ENCODE measurements at regions not wholly inside any gene's neighbourhood (a gene's known extent, or its start where the extent isn't known, plus 50 kb on each side); places are given as distances from the start of the nearest gene placed in this dataset.
"Not testable (repeated sequence)": the region's sequence is repeated elsewhere in the genome, so short reads cannot be mapped to it uniquely, and the experiment has no call there.

GRCh38 chr1:120582135-120582534 lies 141.6 kb upstream of the NBPF26 start:
- not testable (repeated sequence) for H3K27ac Mint-ChIP-seq; H3K4me1 Mint-ChIP-seq; ATAC-seq; H3K27me3 Mint-ChIP-seq; H3K4me3 Mint-ChIP-seq; H3K36me3 Mint-ChIP-seq (ENCODE audit: low read depth); DNase-seq; H3K9me3 Mint-ChIP-seq

- ATAC-seq; H3K36me3 Mint-ChIP-seq (ENCODE audit: low read depth); H3K27me3 Mint-ChIP-seq; H3K9me3 Mint-ChIP-seq; H3K27ac Mint-ChIP-seq; H3K4me1 Mint-ChIP-seq; H3K4me3 Mint-ChIP-seq; DNase-seq: not testable (repeated sequence)
Observed at GRCh38 chr1:120586053-120586452, 137.7 kb upstream of the NBPF26 start.

GRCh38 chr1:120588811-120589210 lies 134.9 kb upstream of the NBPF26 start:
- DNase-seq; H3K9me3 Mint-ChIP-seq; H3K27ac Mint-ChIP-seq; H3K27me3 Mint-ChIP-seq; H3K4me3 Mint-ChIP-seq; H3K4me1 Mint-ChIP-seq; ATAC-seq; H3K36me3 Mint-ChIP-seq (ENCODE audit: low read depth): not testable (repeated sequence)

- not testable (repeated sequence) for DNase-seq; H3K4me3 Mint-ChIP-seq; H3K27ac Mint-ChIP-seq; H3K9me3 Mint-ChIP-seq; H3K4me1 Mint-ChIP-seq; H3K36me3 Mint-ChIP-seq (ENCODE audit: low read depth); H3K27me3 Mint-ChIP-seq; ATAC-seq
Observed at GRCh38 chr1:120591774-120592173, 132.0 kb upstream of the NBPF26 start.

GRCh38 chr1:120592943-120593342 lies 130.8 kb upstream of the NBPF26 start:
- not testable (repeated sequence) for H3K9me3 Mint-ChIP-seq; H3K27ac Mint-ChIP-seq; ATAC-seq; H3K4me1 Mint-ChIP-seq; H3K36me3 Mint-ChIP-seq (ENCODE audit: low read depth); DNase-seq; H3K4me3 Mint-ChIP-seq; H3K27me3 Mint-ChIP-seq

GRCh38 chr1:120593648-120594047 lies 130.1 kb upstream of the NBPF26 start:
- H3K9me3 Mint-ChIP-seq: not testable (repeated sequence)

GRCh38 chr1:120598331-120598951 lies 125.3 kb upstream of the NBPF26 start:
- not testable (repeated sequence) for DNase-seq; H3K36me3 Mint-ChIP-seq (ENCODE audit: low read depth); H3K4me3 Mint-ChIP-seq; H3K27me3 Mint-ChIP-seq; H3K9me3 Mint-ChIP-seq; H3K27ac Mint-ChIP-seq; ATAC-seq; H3K4me1 Mint-ChIP-seq

More at GRCh38 chr1:120593648-120594047, 130.1 kb upstream of the NBPF26 start:
- H3K4me3 Mint-ChIP-seq; H3K27me3 Mint-ChIP-seq; ATAC-seq; DNase-seq; H3K27ac Mint-ChIP-seq; H3K36me3 Mint-ChIP-seq (ENCODE audit: low read depth); H3K4me1 Mint-ChIP-seq: not testable (repeated sequence)

- H3K27me3 Mint-ChIP-seq; H3K9me3 Mint-ChIP-seq; H3K4me3 Mint-ChIP-seq; ATAC-seq; DNase-seq; H3K27ac Mint-ChIP-seq; H3K4me1 Mint-ChIP-seq; H3K36me3 Mint-ChIP-seq (ENCODE audit: low read depth): not testable (repeated sequence)
Observed at GRCh38 chr1:120599511-120599910, 124.2 kb upstream of the NBPF26 start.

GRCh38 chr1:120600442-120601041 lies 123.2 kb upstream of the NBPF26 start:
- H3K4me1 Mint-ChIP-seq; H3K9me3 Mint-ChIP-seq; ATAC-seq; H3K4me3 Mint-ChIP-seq; H3K27ac Mint-ChIP-seq; H3K36me3 Mint-ChIP-seq (ENCODE audit: low read depth); DNase-seq; H3K27me3 Mint-ChIP-seq: not testable (repeated sequence)

- not testable (repeated sequence) for H3K36me3 Mint-ChIP-seq (ENCODE audit: low read depth); H3K4me3 Mint-ChIP-seq; H3K27me3 Mint-ChIP-seq; H3K9me3 Mint-ChIP-seq; H3K27ac Mint-ChIP-seq; DNase-seq; H3K4me1 Mint-ChIP-seq; ATAC-seq
Observed at GRCh38 chr1:120607882-120608281, 115.9 kb upstream of the NBPF26 start.

- H3K9me3 Mint-ChIP-seq; H3K4me1 Mint-ChIP-seq; H3K36me3 Mint-ChIP-seq (ENCODE audit: low read depth); H3K27me3 Mint-ChIP-seq; H3K4me3 Mint-ChIP-seq; H3K27ac Mint-ChIP-seq; DNase-seq: not testable (repeated sequence)
- ATAC-seq: peak; percentile 68
Observed at GRCh38 chr1:120608314-120609014, 115.3 kb upstream of the NBPF26 start.

- H3K27me3 Mint-ChIP-seq; H3K4me1 Mint-ChIP-seq; H3K27ac Mint-ChIP-seq; ATAC-seq; H3K9me3 Mint-ChIP-seq; H3K36me3 Mint-ChIP-seq (ENCODE audit: low read depth); DNase-seq; H3K4me3 Mint-ChIP-seq: not testable (repeated sequence)
Observed at GRCh38 chr1:120609015-120609573, 114.7 kb upstream of the NBPF26 start.

GRCh38 chr1:120609834-120610233 lies 113.9 kb upstream of the NBPF26 start:
- peak; percentile 74 for ATAC-seq

GRCh38 chr1:120614931-120615639 lies 108.7 kb upstream of the NBPF26 start:
- not testable (repeated sequence) for ATAC-seq; DNase-seq; H3K27ac Mint-ChIP-seq; H3K9me3 Mint-ChIP-seq; H3K4me3 Mint-ChIP-seq; H3K27me3 Mint-ChIP-seq; H3K4me1 Mint-ChIP-seq; H3K36me3 Mint-ChIP-seq (ENCODE audit: low read depth)

More at GRCh38 chr1:120609834-120610233, 113.9 kb upstream of the NBPF26 start:
- not testable (repeated sequence) for DNase-seq; H3K27ac Mint-ChIP-seq; H3K9me3 Mint-ChIP-seq; H3K27me3 Mint-ChIP-seq; H3K4me1 Mint-ChIP-seq; H3K36me3 Mint-ChIP-seq (ENCODE audit: low read depth); H3K4me3 Mint-ChIP-seq
